Neural cell (in vitro differentiated cells): ENCODE measurements at regions not wholly inside any gene's neighbourhood (a gene's known extent, or its start where the extent isn't known, plus 50 kb on each side); places are given as distances from the start of the nearest gene placed in this dataset.

Experiments used
- small RNA-seq, 3 experiments: library from RNA; depleted of rRNA; stranded (forward); fragments of <200 nt; gene quantifications; one replicate each; pipeline ENCODE3, GENCODE V24; 2012

Small RNAs in the stretch of these regions (small RNA-seq; reads per million reads assigned to genes)
- 0 to 0.82 (median 0.03) reads per million in 3 experiments for gene RNU1-151P
